Aorta (tissue), 5 donors: ENCODE measurements at regions not wholly inside any gene's neighbourhood (a gene's known extent, or its start where the extent isn't known, plus 50 kb on each side); places are given as distances from the start of the nearest gene placed in this dataset.

Experiments used
- ATAC-seq: fragments of 200-7000 bp; cut with Tn5 transposase; one replicate; pipeline ENCODE4 v1.9.1; 2022; ENCODE audit warnings: moderate library complexity; ENCODE audit not compliant: low FRiP score
- DNase-seq, 2 donors: peaks; one replicate each; pipeline ENCODE4 v3.0.0-alpha.2; 2020
- H3K27ac ChIP-seq, 2 donors: one replicate each; pipeline ENCODE4 v1.5.1; 2013; ENCODE audit warnings: low read length in 2 of 2, mild to moderate bottlenecking in 2 of 2, moderate library complexity in 2 of 2, control low read depth in 1 of 2, inconsistent platforms in 1 of 2, low read depth in 1 of 2
- H3K27me3 ChIP-seq, 2 donors: one replicate each; pipeline ENCODE4 v1.6.1; 2013; ENCODE audit warnings: control low read depth in 1 of 2, low read length in 1 of 2, mild to moderate bottlenecking in 1 of 2, moderate library complexity in 1 of 2; ENCODE audit not compliant: insufficient read depth in 2 of 2, control insufficient read depth in 1 of 2
- H3K36me3 ChIP-seq, 2 donors: one replicate each; pipeline ENCODE4 v1.6.1; 2013; ENCODE audit warnings: control low read depth in 1 of 2, low read length in 1 of 2, mild to moderate bottlenecking in 1 of 2; ENCODE audit not compliant: insufficient read depth in 2 of 2, control insufficient read depth in 1 of 2
- H3K4me1 ChIP-seq, 2 donors: one replicate each; pipeline ENCODE4 v1.6.1; 2013; ENCODE audit warnings: low read length in 2 of 2, control low read depth in 1 of 2, mild to moderate bottlenecking in 1 of 2, moderate library complexity in 1 of 2; ENCODE audit not compliant: insufficient read depth in 2 of 2, control insufficient read depth in 1 of 2
- H3K4me3 ChIP-seq, 2 donors: one replicate each; pipeline ENCODE4 v1.5.1; 2013; ENCODE audit warnings: low read length in 2 of 2, control low read depth in 1 of 2, mild to moderate bottlenecking in 1 of 2
- H3K9me3 ChIP-seq: one replicate; pipeline ENCODE4 v1.6.1; 2013; ENCODE audit warnings: mild to moderate bottlenecking, low read length; ENCODE audit not compliant: control insufficient read depth
- WGBS, 2 donors: extraction: QIAGEN DNeasy Blood & Tissue Kit; methylation state at CpG; one replicate each; pipeline ENCODE4 v1.1.7; 2013; 5-methylcytosine and 5-hydroxymethylcytosine counted together
- intact Hi-C, 2 donors: fragments of 100-400 bp; cut with DNase I; formaldehyde crosslinking; loops; one replicate each; pipeline versions ENCODE4 v1.14.2 to v1.15.0; 2022
- donor health status: healthy with polysubstance abuse.
- donor health status: Bipolar disorder and iron deficiency.
- donor health status: DM: no; HTN: no; CAD: no.
- donor health status: DM: no; HTN: no; CAD: no.
- donor health status: DM: yes; HTN: yes; CAD: no.

DNA sequence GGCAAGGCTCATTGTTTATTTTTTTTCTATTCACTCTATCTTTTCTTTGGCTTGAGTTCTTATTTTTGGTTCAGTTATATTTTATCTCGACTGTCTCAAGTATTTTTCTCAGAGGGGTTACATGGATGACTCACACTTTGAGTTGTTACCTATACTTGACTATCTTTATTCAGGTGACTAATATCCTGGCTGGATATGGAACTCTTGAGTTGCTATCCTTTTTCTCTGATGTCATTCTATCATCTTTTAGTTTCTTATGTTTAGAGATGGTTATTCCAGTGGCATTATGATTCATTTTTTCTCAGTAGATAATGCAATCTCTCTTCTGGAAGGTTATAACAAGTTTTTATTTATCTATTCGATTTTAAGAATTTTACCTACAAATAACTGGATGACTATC is 117.9 kb downstream of the COX18 start:
- H3K27ac ChIP-seq, result no peak overlapping the region
- no peak for ATAC-seq
- H3K27me3 ChIP-seq, result no peaks in the 10 kb centered on the region
- no peak overlapping the region for H3K4me3 ChIP-seq
- no peak for DNase-seq
- WGBS, 2 donors, result 43 to 44% methylated on average over 2 of the region's 2 CpGs
- peaks cover 0 to 3% of the 10 kb centered on the region in 2 donors for H3K4me1 ChIP-seq
- intact Hi-C loops, result no loop called here
- H3K36me3 ChIP-seq, result no peaks in the 10 kb centered on the region
- no peaks in the 10 kb centered on the region for H3K9me3 ChIP-seq

DNA sequence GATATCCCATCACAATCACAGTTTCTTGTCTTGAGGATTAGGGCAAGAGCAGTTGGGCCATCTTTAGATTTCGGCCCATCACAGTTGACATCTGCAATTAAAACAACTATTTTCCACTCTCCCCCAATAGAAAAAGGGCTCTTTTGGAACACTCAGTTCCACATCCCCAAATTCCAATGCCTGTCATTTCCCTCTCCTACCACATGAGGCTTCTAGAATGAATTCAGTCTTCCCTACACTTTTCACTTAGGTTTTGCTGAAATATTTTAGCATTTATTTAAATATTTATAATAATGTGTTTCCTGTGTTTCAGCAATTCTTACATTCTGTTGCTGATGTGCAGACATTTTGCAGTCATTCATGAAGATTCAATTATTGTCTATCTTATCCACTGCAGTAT is 118.4 kb downstream of the COX18 start:
- H3K27me3 ChIP-seq, result no peaks in the 10 kb centered on the region
- intact Hi-C loops, result no loop called here
- no peaks in the 10 kb centered on the region for H3K36me3 ChIP-seq
- ATAC-seq (no peak), DNase-seq (no peak)
- no peak overlapping the region for H3K27ac ChIP-seq
- 94 to 99% methylated on average over 1 of the region's 1 CpG for WGBS, 2 donors
- H3K9me3 ChIP-seq, result no peaks in the 10 kb centered on the region
- H3K4me1 ChIP-seq, result peaks cover 0 to 3% of the 10 kb centered on the region in 2 donors
- H3K4me3 ChIP-seq, result no peak overlapping the region

GRCh38 chr4:72948080-72948479 is 121.4 kb downstream of the COX18 start:
- Histone ChIP-seq H3K9me3 (no peaks in the 10 kb centered on the region), H3K27me3 (no peaks in the 10 kb centered on the region), H3K36me3 (no peaks in the 10 kb centered on the region), H3K27ac (no peak overlapping the region), H3K4me1 (no peaks in the 10 kb centered on the region), H3K4me3 (no peak overlapping the region)
- intact Hi-C loops, result no loop called here
- ATAC-seq, result no peak
- 95 to 98% methylated on average over 1 of the region's 1 CpG for WGBS, 2 donors
- no peak for DNase-seq

- no peaks in the 10 kb centered on the region for H3K36me3 ChIP-seq
- WGBS, 2 donors, result 91% methylated on average over 5 of the region's 5 CpGs
- ATAC-seq, result no peak
Observed at GRCh38 chr4:72945719-72946336, 123.7 kb downstream of the COX18 start.

GRCh38 chr4:72942565-72942964 is 127.0 kb downstream of the COX18 start:
- H3K27ac ChIP-seq, result no peak overlapping the region
- intact Hi-C loops, result no loop called here
- no peak for ATAC-seq
- H3K27me3 ChIP-seq, result no peaks in the 10 kb centered on the region
- H3K4me3 ChIP-seq, result no peak overlapping the region
- no peak for DNase-seq
- H3K36me3 ChIP-seq, result no peaks in the 10 kb centered on the region
- no peaks in the 10 kb centered on the region for H3K9me3 ChIP-seq
- no peaks in the 10 kb centered on the region for H3K4me1 ChIP-seq
- 52 to 55% methylated on average over 4 of the region's 4 CpGs for WGBS, 2 donors

More at GRCh38 chr4:72945719-72946336, 123.7 kb downstream of the COX18 start:
- Histone ChIP-seq H3K27ac (no peak overlapping the region), H3K4me3 (no peak overlapping the region), H3K4me1 (no peaks in the 10 kb centered on the region), H3K27me3 (no peaks in the 10 kb centered on the region), H3K9me3 (no peaks in the 10 kb centered on the region)
- intact Hi-C loops, result no loop called here
- no peak for DNase-seq

- 76 to 79% methylated on average over 2 of the region's 2 CpGs for WGBS, 2 donors
- no peaks in the 10 kb centered on the region for H3K9me3 ChIP-seq
- no peaks in the 10 kb centered on the region for H3K27me3 ChIP-seq
- intact Hi-C loops, result no loop called here
- no peaks in the 10 kb centered on the region for H3K4me1 ChIP-seq
- no peak for DNase-seq
- no peak overlapping the region for H3K27ac ChIP-seq
- no peak overlapping the region for H3K4me3 ChIP-seq
- no peaks in the 10 kb centered on the region for H3K36me3 ChIP-seq
- ATAC-seq, result no peak
Observed at GRCh38 chr4:72938516-72938915, 131.0 kb downstream of the COX18 start.

DNA sequence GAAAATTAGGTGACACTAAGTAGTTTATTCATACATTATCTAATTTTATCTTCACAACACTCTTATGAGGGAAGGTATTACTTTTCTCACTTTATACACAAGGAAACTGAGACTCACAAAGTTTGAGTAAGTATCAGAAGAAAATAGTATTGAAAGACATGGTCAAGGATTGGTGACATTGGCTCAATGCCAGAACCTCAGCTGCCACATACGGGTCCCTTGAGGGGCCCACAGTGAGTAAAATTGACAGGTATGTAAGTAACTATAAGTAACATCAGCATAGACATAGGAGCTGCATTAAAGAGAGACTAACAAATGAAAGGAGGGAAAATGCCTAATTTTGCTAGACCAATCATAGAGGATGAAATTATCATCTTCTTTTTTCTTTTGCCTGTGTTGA is 134.1 kb downstream of the COX18 start:
- 11 to 32% methylated on average over 1 of the region's 1 CpG for WGBS, 2 donors
- no peaks in the 10 kb centered on the region for H3K9me3 ChIP-seq
- ATAC-seq (no peak), DNase-seq (no peak)
- H3K4me3 ChIP-seq, result no peak overlapping the region
- no peaks in the 10 kb centered on the region for H3K36me3 ChIP-seq
- H3K27me3 ChIP-seq, result no peaks in the 10 kb centered on the region
- no peaks in the 10 kb centered on the region for H3K4me1 ChIP-seq
- H3K27ac ChIP-seq, result no peak overlapping the region
- intact Hi-C loops, result no loop called here

DNA sequence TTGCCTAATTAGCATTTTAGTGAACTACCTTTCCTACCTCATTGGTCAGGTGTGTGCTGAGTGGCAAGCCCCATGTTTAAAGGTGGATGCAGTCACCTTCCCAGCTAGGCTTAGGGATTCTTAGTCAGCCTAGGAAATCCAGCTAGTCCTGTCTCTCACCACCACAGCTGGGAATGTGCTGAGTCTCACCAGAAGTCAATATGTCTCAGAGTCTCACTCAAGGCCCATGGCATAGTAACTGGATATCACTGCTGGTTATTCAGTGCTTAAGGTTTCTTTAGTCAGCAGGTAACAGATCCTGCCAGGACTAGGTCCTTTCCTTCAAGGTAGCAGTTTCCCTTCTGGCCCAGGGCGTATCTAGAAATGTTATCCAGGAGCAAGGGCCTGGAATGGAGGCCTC is 136.5 kb downstream of the COX18 start:
- 94 to 100% methylated on average over 1 of the region's 1 CpG for WGBS, 2 donors
- no peaks in the 10 kb centered on the region for H3K36me3 ChIP-seq
- H3K9me3 ChIP-seq, result no peaks in the 10 kb centered on the region
- DNase-seq, result no peak
- H3K4me3 ChIP-seq, result no peak overlapping the region
- no peak overlapping the region for H3K27ac ChIP-seq
- no peaks in the 10 kb centered on the region for H3K4me1 ChIP-seq
- H3K27me3 ChIP-seq, result no peaks in the 10 kb centered on the region
- no peak for ATAC-seq
- intact Hi-C loops, result no loop called here

- H3K4me3 ChIP-seq, result no peak overlapping the region
- 94 to 96% methylated on average over 5 of the region's 5 CpGs for WGBS, 2 donors
- no peaks in the 10 kb centered on the region for H3K27me3 ChIP-seq
- no peak overlapping the region for H3K27ac ChIP-seq
- intact Hi-C loops, result no loop called here
- ATAC-seq (no peak), DNase-seq (no peak)
- no peaks in the 10 kb centered on the region for H3K36me3 ChIP-seq
- H3K9me3 ChIP-seq, result no peaks in the 10 kb centered on the region
- no peaks in the 10 kb centered on the region for H3K4me1 ChIP-seq
Observed at GRCh38 chr4:72931346-72931745, 138.2 kb downstream of the COX18 start.
